NCI-H128 (cell line): ENCODE measurements at regions not wholly inside any gene's neighbourhood (a gene's known extent, or its start where the extent isn't known, plus 50 kb on each side); places are given as distances from the start of the nearest gene placed in this dataset.
"Not testable (repeated sequence)": the region's sequence is repeated elsewhere in the genome, so short reads cannot be mapped to it uniquely, and the experiment has no call there.

Experiments used
- DNase-seq: peaks from one replicate; lab custom pipeline; 2025; ENCODE audit not compliant: unreplicated experiment; lab: John Stamatoyannopoulos, UW

GRCh38 chr17:14581186-14581830, 280.4 kb downstream of the HS3ST3B1 start:
- DNase-seq = no peak

- no peak for DNase-seq
These were observed 279.6 kb downstream of the HS3ST3B1 start for GRCh38 chr17:14580499-14580898.

GRCh38 chr17:14579716-14580115, 278.8 kb downstream of the HS3ST3B1 start:
- DNase-seq = no peak

GRCh38 chr17:14575471-14575953, 274.6 kb downstream of the HS3ST3B1 start:
- DNase-seq = no peak

GRCh38 chr17:14560325-14560724, 259.4 kb downstream of the HS3ST3B1 start:
- not testable (repeated sequence) for DNase-seq

- no peak for DNase-seq
These were observed 258.6 kb downstream of the HS3ST3B1 start for GRCh38 chr17:14559264-14560119.

GRCh38 chr17:14557480-14557879, 256.6 kb downstream of the HS3ST3B1 start:
- DNase-seq = no peak

- no peak for DNase-seq
These were observed 253.0 kb downstream of the HS3ST3B1 start for GRCh38 chr17:14553847-14554246.

GRCh38 chr17:14552306-14552705, 251.4 kb downstream of the HS3ST3B1 start:
- DNase-seq = no peak

- no peak for DNase-seq
These were observed 246.7 kb downstream of the HS3ST3B1 start for GRCh38 chr17:14547556-14547955.

GRCh38 chr17:14547016-14547415, 246.1 kb downstream of the HS3ST3B1 start:
- no peak for DNase-seq

- no peak for DNase-seq
These were observed 244.4 kb downstream of the HS3ST3B1 start for GRCh38 chr17:14545156-14545906.

GRCh38 chr17:14541714-14542113, 240.8 kb downstream of the HS3ST3B1 start:
- DNase-seq = no peak

- DNase-seq = no peak
These were observed 238.9 kb downstream of the HS3ST3B1 start for GRCh38 chr17:14539801-14540200.

GRCh38 chr17:14532242-14532641, 231.4 kb downstream of the HS3ST3B1 start:
- DNase-seq = not testable (repeated sequence)

- DNase-seq = no peak
These were observed 224.9 kb downstream of the HS3ST3B1 start for GRCh38 chr17:14525551-14526455.

GRCh38 chr17:14522795-14523387, 222.0 kb downstream of the HS3ST3B1 start:
- no peak for DNase-seq

- DNase-seq = not testable (repeated sequence)
These were observed 218.0 kb downstream of the HS3ST3B1 start for GRCh38 chr17:14518919-14519318.

- DNase-seq = no peak
These were observed 214.1 kb downstream of the HS3ST3B1 start for GRCh38 chr17:14514973-14515372.

- no peak for DNase-seq
These were observed 213.0 kb downstream of the HS3ST3B1 start for GRCh38 chr17:14513835-14514234.
